NCI-H1436 (cell line): ENCODE measurements at regions not wholly inside any gene's neighbourhood (a gene's known extent, or its start where the extent isn't known, plus 50 kb on each side); places are given as distances from the start of the nearest gene placed in this dataset.
"Not testable (repeated sequence)": the region's sequence is repeated elsewhere in the genome, so short reads cannot be mapped to it uniquely, and the experiment has no call there.

Experiments used
- DNase-seq: peaks from one replicate; lab custom pipeline; 2025; lab: John Stamatoyannopoulos, UW

GRCh38 chr6:165167861-165168260, 141.5 kb downstream of the C6orf118 start:
- DNase-seq: no peak

GRCh38 chr6:165167311-165167710, 142.1 kb downstream of the C6orf118 start:
- DNase-seq: no peak

- DNase-seq: no peak
Measured at GRCh38 chr6:165163519-165163918, 145.9 kb downstream of the C6orf118 start.

GRCh38 chr6:165159460-165159859, 149.9 kb downstream of the C6orf118 start:
- DNase-seq: no peak

- DNase-seq: no peak
Measured at GRCh38 chr6:165146456-165146855, 162.9 kb downstream of the C6orf118 start.

- no peak for DNase-seq
Measured at GRCh38 chr6:165135889-165136288, 173.5 kb downstream of the C6orf118 start.

- DNase-seq: no peak
Measured at GRCh38 chr6:165129086-165129485, 180.3 kb downstream of the C6orf118 start.

GRCh38 chr6:165127743-165128142, 181.7 kb downstream of the C6orf118 start:
- not testable (repeated sequence) for DNase-seq

- not testable (repeated sequence) for DNase-seq
Measured at GRCh38 chr6:165124681-165125080, 184.7 kb downstream of the C6orf118 start.

- DNase-seq: no peak
Measured at GRCh38 chr6:165119231-165120020, 190.0 kb downstream of the C6orf118 start.

- DNase-seq: no peak
Measured at GRCh38 chr6:165118736-165119135, 190.7 kb downstream of the C6orf118 start.

- no peak for DNase-seq
Measured at GRCh38 chr6:165117806-165118205, 191.6 kb downstream of the C6orf118 start.

- no peak for DNase-seq
Measured at GRCh38 chr6:165117121-165117520, 192.3 kb downstream of the C6orf118 start.

- no peak for DNase-seq
Measured at GRCh38 chr6:165110860-165111259, 198.5 kb downstream of the C6orf118 start.

- DNase-seq: no peak
Measured at GRCh38 chr6:165109011-165109410, 200.4 kb downstream of the C6orf118 start.

- no peak for DNase-seq
Measured at GRCh38 chr6:165106261-165106660, 203.1 kb downstream of the C6orf118 start.

GRCh38 chr6:165098165-165098564, 211.2 kb downstream of the C6orf118 start:
- no peak for DNase-seq

GRCh38 chr6:165096868-165097267, 212.5 kb downstream of the C6orf118 start:
- no peak for DNase-seq

- DNase-seq: no peak
Measured at GRCh38 chr6:165096209-165096608, 213.2 kb downstream of the C6orf118 start.

GRCh38 chr6:165092881-165093595, 216.4 kb downstream of the C6orf118 start:
- DNase-seq: no peak

- no peak for DNase-seq
Measured at GRCh38 chr6:165091121-165091785, 218.2 kb downstream of the C6orf118 start.

GRCh38 chr6:165090242-165090641, 219.2 kb downstream of the C6orf118 start:
- no peak for DNase-seq

- no peak for DNase-seq
Measured at GRCh38 chr6:165086814-165087213, 222.6 kb downstream of the C6orf118 start.
